GM21619 (cell line): ENCODE measurements at regions not wholly inside any gene's neighbourhood (a gene's known extent, or its start where the extent isn't known, plus 50 kb on each side); places are given as distances from the start of the nearest gene placed in this dataset.

Source experiments
- ATAC-seq: cut with Tn5 transposase; IDR thresholded peaks from one replicate; pipeline ENCODE4 v1.9.1; 2021; ENCODE audit not compliant: unreplicated experiment

- ATAC-seq = no peak
Measured at GRCh38 chr5:124590686-124591085, 155.8 kb downstream of the ZNF608 start.

- ATAC-seq = no peak
Measured at GRCh38 chr5:124587280-124587679, 159.2 kb downstream of the ZNF608 start.

DNA sequence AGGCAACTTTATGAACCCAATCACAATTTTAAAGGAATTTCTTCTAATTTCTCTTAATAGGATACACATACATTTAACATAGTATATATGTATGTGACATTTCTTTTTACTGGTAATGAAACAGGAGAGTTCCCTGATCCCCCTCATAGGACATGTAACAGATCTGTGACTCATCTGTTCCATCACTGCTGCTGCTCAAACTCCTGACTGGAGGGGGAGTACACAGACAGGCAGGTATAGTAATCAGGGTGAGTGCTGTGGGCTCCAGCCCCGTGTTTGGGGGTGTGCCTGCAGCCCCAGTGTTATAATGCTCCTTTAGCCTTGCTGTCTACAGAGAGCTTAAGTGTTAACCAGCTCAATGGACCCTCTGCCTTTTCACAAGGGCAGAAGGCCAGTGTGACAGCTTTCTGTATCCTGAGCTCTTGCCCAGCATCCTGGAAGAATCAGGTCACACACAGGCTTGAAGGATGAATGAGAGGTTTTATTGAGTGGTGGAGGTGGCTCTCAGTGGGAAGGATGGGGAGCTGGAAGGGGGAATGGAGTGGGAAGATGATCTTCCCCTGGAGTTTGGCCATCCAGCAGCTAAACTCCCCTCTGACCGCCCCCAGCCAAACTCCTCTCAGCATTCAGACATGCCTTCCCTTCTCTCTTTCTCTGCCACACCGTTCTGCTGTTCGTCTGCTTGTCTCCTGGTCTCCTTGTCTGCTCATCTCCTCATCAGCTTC, 161.3 kb downstream of the ZNF608 start:
- ATAC-seq = no peak

- ATAC-seq = peak; percentile 99
Measured at GRCh38 chr5:124583469-124584350, 162.7 kb downstream of the ZNF608 start.

- no peak for ATAC-seq
Measured at GRCh38 chr5:124582561-124582840, 163.9 kb downstream of the ZNF608 start.

- no peak for ATAC-seq
Measured at GRCh38 chr5:124581738-124582560, 164.5 kb downstream of the ZNF608 start.

DNA sequence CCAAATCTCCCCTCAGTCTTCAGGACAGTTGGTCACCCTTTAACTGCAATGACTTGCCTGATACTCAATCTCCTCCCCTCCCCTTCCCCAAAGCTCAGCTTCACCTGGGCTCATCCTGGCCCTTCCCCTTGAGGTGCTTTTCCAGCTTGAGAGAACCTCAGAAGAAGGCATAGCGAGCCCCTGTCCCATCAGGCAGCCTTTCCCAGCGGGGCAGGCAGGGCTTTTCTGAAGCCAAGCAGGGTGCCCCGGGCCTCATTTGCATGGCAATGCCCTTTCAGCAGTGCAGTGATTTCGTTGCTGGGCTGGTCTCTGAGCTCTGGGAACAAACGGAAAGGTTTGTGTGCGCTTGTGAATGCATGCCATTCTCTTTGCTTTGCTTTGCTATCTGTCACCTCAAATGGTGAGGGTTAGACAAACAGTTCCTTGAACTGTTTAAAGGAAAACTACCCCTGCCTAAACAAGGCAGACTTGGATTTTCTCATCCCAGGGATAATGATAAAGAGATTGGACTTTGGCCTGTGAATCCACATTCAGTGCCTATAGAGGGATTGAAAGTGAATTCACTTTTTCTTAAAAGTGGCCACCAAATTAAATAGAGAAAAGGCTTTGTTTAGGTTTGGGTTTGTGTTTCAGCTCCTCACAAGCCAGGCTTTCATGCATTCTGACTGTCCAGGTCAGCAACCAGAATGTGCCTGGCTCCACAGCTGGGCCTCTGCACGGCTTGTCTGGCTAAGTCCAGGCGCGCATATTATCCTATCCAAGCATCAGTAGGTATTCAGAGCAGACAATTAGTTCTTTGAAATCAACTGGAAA, 165.3 kb downstream of the ZNF608 start:
- no peak for ATAC-seq

DNA sequence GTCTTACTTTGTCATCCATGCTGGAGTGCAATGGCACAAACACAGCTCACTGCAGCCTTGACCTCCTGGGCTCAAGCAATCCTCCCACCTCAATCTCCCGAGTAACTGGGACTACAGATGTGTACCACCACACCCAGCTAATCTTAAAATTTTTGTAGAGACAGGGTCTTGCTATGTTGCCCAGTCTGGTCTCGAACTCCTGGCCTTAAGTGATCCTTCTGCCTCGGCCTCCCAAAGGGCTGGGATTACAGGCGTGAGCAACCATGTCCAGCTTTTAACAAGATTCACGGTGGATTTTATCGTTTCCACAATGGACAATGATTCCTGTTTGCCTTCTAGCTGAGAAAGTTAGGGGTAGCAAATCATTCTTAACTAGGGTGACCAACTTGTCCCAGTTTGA, 165.9 kb downstream of the ZNF608 start:
- ATAC-seq = no peak

DNA sequence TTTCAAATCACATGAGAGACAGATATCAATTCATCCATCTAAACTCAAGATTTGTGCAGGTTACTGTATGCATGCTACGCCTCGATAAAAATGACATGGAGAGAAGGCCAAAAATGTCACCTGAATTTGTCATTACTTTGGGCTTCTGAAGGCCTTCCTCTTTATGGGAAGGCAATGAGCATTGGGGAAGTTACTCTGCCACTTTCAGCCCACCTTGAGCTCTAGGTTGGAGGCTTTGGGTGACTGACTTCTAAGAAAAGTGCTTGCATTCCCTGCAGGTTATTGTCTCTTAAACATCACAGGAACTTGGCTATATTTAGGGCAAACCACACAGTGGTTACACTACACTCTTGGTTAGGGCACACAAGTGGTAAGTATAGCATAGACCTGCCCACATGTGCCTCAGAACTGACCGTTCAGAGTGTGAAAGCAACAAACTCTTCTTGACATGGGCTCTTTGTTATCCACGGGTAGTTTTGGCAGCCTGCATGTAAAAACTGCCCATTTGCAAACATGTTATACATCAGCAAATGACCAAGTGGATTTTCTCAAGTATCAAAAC, 169.5 kb downstream of the ZNF608 start:
- ATAC-seq = peak; percentile 83

- no peak for ATAC-seq
Measured at GRCh38 chr5:124575725-124576124, 170.7 kb downstream of the ZNF608 start.

DNA sequence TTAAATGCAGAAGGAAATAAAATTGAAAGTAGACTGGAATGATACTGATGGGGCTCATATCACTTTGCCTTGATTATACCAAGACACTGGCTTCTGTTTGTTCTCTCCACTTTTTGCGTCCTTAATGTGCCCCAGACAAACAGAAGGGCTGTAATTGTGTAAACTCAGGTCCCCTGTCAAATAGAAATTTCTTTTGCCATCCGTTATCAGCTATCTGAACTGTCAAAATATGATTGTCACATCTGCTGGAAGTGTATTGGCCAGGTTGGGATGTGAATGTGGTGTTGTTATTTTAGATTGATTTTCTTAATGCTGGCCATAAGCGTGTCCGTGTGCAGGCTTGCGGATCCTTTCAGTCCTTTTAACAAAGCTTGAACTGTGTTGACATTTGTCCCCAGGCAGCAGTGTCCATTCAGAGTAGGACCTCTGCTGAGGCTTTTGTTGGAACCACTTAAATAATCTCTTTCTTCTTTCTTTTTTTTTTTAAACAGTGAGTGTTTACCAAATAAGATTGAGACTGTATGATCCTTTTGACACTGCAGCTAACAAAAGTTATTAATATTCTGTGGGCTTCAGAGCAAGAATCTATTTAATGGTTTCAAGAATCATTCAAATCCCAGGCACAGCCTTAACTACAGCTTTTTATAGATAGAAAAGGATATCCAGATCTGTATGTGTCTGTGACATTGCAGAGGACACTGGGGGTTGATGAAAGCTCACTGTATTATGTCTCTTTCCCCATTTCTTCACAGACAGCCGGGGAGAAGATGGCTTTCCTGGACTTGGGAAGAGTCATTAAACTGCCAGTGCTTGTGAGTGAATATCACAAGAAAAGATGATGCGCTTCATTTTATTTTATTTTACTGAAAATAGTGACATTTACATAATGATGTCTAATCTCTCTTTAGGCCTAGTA, 171.7 kb downstream of the ZNF608 start:
- no peak for ATAC-seq

DNA sequence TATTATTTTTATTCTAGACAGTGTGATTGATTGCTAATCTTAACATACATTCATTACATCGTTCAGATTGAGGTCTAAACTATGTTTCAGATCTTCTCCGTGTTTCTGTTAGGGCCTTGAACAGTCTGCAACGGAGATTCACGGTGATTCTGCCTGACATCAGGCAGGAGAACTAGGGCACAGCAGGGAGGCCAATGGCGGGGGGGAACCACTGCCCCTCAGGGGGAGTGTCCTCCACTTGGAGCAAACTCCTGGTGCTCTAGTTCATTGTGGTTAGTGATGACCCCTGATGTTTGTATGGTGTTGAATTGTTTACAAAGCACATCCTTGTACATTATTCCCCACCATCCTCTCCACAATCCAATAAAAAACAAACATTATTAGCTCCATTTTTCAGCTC, 173.5 kb downstream of the ZNF608 start:
- no peak for ATAC-seq

- ATAC-seq = no peak
Measured at GRCh38 chr5:124570285-124571035, 176.0 kb downstream of the ZNF608 start.

- ATAC-seq = no peak
Measured at GRCh38 chr5:124566875-124567450, 179.5 kb downstream of the ZNF608 start.

DNA sequence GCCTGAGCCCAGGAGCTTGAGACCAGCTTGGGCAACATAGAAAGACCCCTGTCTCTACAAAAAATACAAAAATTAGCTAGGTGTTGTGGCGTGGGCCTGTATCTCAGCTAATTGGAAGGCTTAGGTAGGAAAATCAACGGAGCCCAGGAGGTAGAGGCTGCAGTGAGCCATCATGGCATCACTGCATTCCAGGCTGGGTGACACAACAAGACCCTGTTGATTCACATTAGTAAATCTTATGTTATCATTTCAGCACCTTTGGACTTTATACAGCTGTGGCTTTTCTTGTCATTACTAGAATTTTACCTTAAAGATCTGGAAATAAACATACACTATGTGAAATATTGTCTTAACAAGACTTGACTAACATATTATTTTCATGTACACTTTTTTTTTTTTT, 185.0 kb downstream of the ZNF608 start:
- no peak for ATAC-seq

DNA sequence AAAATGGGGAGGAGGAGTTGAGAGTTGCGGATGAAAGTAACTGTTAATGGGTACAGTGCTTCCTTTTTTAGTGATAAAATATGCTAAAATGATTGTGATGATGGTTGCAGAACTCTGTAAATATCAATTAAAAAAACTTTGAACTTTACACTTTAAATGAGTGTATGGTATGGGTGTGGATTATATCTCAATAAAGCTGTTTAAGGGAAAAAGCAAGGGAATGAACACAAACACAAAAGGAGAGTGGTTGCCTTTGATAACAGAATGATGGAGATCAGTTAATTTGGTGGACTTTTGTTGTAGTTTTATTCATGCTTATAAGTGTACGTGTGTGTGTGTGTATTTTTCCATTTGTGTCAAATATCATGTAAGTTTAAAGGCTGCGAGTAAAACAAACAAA, 186.1 kb downstream of the ZNF608 start:
- ATAC-seq = no peak

DNA sequence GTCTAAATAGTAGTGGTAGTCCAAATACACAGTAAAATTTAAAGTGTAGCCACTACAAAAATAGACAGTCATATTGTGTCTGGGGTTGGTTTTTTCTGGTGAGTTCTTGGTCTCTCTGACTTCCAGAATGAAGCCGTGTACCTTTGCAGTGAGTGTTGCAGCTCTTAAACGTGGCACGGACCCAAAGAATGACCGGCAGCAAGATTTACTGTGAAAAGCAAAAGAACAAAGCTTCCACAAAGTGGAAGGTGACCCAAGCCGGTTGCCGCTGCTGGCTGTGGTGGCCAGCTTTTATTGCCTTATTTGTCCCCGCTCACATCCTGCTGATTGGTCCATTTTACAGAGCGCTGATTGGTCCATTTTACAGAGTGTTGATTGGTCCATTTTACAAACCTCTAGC, 188.7 kb downstream of the ZNF608 start:
- ATAC-seq = no peak
